NCI-H69 (cell line): ENCODE measurements at regions not wholly inside any gene's neighbourhood (a gene's known extent, or its start where the extent isn't known, plus 50 kb on each side); places are given as distances from the start of the nearest gene placed in this dataset.

ENCODE experiments used
- DNase-seq: peaks from one replicate; lab custom pipeline; 2025; lab: John Stamatoyannopoulos, UW

- no peak for DNase-seq
Measured at GRCh38 chr7:13139436-13139835, 452.0 kb downstream of the ARL4A start.

- no peak for DNase-seq
Measured at GRCh38 chr7:13144673-13145072, 457.2 kb downstream of the ARL4A start.

- DNase-seq, result no peak
Measured at GRCh38 chr7:13148548-13148947, 461.1 kb downstream of the ARL4A start.

- DNase-seq, result peak; percentile 25
Measured at GRCh38 chr7:13151978-13152377, 464.5 kb downstream of the ARL4A start.

- no peak for DNase-seq
Measured at GRCh38 chr7:13152755-13153154, 465.3 kb downstream of the ARL4A start.

GRCh38 chr7:13153266-13153665, 465.8 kb downstream of the ARL4A start:
- DNase-seq, result peak; percentile 68

GRCh38 chr7:13153742-13154141, 466.3 kb downstream of the ARL4A start:
- peak; percentile 33 for DNase-seq

DNA sequence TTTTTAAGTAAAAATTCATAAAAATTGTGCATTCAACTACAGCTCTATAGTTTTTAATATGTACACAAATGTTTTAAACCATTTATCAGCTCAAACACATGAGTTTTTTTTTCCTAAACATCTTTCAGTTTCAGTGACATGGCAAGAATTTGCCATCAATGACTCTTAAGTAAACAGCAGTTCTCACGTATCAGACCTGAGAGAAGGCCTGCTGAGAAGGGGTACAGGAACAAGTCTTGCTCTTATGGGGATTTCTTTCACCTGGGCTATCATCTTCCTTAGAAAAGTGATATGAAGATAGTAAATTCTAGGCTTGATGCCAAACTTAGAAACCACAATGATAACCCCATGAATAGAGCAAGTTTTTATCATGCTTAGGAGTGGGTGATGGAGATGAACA, 467.8 kb downstream of the ARL4A start:
- peak; percentile 21 for DNase-seq

- DNase-seq, result peak; percentile 9
Measured at GRCh38 chr7:13159003-13159402, 471.6 kb downstream of the ARL4A start.

DNA sequence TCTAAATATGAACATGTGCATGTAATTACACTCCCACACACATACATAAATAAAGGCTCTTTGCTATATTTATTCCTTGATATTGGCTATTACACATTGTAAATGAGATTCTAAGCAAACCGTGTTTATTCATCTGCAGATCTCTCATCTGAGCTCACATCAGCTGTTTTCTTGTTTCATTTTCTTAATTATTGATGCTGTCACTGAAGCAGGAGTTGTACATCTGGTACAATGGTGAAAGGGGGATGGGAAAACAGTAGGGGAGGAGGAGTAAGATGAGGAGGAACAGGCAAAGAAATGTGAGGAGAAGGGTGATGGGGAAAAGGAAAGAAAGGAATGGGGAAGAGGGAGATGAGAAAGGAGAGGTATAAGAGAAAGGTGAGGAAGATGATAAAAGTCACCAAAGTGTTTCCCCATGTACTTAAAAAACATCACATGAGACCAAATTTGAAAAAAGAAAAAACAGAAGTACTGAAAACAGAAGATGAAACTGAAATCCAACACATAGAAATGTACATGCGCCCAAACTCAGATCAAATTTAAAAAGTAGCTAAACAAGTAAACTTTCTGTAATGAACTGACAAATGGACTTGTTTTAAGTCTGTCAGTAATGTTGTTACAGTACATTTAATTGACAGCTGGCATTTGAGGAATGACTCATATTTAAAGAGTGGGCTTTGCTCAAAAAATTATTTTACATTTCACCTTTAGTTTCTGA, 472.2 kb downstream of the ARL4A start:
- DNase-seq, result peak; percentile 23

DNA sequence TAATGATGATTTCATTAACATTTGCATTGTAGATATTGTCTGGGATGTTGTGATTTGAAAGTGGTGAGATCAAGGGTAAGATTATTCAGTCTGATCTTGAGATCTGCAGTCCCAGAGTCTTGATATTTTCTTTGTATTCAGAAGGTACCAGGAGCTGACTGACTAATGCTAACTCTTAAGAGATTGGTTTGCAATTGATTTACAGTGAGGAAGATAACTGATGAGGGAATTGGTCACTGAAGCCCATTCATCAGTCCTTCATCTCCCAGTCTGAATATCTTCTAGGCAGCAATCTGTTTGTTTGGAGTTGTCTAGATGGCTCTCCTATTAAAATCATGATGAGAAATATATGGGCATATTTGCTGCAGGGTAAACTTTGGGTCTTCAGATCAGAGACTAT, 473.7 kb downstream of the ARL4A start:
- DNase-seq, result no peak

- DNase-seq, result no peak
Measured at GRCh38 chr7:13165854-13166253, 478.4 kb downstream of the ARL4A start.

- no peak for DNase-seq
Measured at GRCh38 chr7:13166801-13167200, 479.4 kb downstream of the ARL4A start.

- DNase-seq, result no peak
Measured at GRCh38 chr7:13169356-13169755, 481.9 kb downstream of the ARL4A start.

GRCh38 chr7:13174991-13175390, 487.6 kb downstream of the ARL4A start:
- no peak for DNase-seq

DNA sequence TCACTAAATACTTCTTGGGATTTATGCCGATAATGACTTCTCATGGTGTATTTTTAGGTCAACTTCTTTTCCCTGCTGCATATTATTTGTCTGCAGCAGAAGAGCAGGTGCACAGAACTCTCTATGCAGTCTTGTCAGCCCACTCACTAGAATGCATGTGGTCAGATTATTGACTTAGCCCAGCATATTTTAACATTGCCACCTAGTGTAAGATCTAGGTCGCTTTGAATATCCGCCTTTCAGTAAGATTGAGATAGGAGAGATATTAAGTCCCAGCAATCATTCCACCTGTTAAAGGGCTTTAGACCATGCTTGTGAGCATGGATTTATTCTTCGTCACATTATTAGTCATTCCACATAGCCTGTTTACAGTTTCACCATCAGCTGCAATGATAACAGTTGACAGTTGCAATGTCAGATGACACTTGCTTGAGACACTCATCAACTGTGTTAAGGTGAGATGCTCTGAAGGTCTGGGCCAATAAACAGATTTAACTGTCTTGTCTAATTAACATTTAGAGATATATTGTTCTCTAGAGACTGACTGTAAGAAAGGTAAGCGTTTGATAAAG, 491.7 kb downstream of the ARL4A start:
- DNase-seq, result peak; percentile 56

DNA sequence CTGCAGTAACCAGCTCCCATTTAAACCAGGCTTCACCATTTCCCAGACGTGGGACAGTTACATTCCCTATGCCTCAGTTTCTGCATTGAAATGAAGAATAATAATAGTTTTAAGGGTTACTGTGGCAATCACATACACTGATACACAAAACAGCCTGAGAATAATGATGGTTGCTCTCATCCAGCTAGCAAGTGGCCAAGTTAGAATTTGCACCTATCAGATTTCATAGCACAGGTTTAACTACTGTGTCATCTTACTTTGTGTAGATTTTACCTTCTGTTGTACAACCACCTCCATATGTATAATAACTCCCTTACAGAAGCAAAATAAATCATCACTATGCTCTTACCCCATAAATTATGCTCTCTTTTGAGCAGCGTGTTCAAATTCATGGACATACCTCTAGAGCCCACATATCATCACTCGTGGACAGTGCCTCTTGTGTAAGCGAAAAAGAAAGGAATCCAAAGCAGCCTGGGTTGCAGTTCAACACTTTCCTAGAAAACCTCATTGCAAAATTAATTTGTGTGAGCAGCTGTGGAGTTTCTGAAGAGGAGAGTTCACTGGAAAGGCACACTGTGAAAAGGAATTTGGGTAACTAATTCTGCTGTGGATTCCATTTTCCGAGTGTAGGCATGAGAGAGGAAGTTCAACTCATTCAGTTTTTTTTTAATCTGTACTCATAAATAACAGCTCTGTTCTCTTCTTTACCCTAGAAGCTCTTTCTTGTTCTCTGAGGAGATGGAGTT, 492.5 kb downstream of the ARL4A start:
- peak; percentile 45 for DNase-seq

GRCh38 chr7:13181216-13181615, 493.8 kb downstream of the ARL4A start:
- peak; percentile 82 for DNase-seq

GRCh38 chr7:13185139-13185538, 497.7 kb downstream of the ARL4A start:
- no peak for DNase-seq

DNA sequence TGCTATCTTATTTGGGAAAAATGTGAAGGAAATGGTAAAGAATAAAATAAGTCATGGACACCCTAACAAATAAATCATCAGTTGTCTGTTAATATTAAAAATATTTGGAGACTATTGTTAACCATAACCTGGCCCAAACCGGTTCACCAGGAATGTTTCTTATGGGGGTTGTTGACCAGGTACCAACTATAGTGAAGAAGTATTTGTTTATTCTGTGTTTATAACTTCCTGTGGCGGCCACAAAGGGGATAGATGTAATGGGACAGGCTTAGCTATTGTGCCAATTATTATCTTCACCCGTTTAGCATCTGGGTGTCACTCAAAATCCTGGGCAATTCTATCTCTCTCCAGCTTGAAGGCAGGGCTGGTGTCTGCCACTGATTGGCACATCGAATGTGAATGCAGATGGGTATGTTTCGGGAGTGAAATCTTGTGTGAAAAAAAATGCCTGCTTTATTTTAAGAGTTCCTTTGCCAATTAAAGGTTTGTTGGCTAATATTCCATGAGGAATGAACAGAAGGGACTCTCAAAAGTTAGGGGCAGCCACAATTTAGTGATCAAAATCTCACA, 500.9 kb downstream of the ARL4A start:
- no peak for DNase-seq

DNA sequence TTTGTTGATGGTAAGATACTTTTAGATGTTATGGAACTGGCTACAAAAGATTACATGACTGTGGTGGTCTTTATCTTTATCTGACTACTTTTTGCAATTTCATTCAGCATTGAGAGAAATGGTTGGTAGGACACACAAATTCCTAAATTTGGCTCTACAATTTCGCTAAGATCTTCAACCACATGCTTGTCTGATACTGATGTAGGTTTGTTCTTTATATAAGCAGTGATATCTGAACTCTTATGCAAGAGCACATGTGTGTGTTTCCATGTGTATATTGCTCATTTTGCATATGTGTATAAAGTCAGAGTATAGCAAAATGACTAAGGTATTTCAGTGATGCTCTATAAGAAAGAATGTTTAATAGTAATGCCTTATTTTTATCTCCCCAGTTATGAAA, 501.5 kb downstream of the ARL4A start:
- DNase-seq, result no peak

- DNase-seq, result no peak
Measured at GRCh38 chr7:13189668-13190067, 502.2 kb downstream of the ARL4A start.

- no peak for DNase-seq
Measured at GRCh38 chr7:13197501-13197900, 510.1 kb downstream of the ARL4A start.
